GM21723 (cell line): ENCODE measurements at regions not wholly inside any gene's neighbourhood (a gene's known extent, or its start where the extent isn't known, plus 50 kb on each side); places are given as distances from the start of the nearest gene placed in this dataset.
A peak's percentile ranks its signal among the peaks of the same experiment; 100 is the strongest.

Experiments
- ATAC-seq: cut with Tn5 transposase; IDR thresholded peaks from one replicate; pipeline ENCODE4 v1.9.1; 2021; ENCODE audit warnings: mild to moderate bottlenecking, moderate library complexity; ENCODE audit not compliant: unreplicated experiment

DNA sequence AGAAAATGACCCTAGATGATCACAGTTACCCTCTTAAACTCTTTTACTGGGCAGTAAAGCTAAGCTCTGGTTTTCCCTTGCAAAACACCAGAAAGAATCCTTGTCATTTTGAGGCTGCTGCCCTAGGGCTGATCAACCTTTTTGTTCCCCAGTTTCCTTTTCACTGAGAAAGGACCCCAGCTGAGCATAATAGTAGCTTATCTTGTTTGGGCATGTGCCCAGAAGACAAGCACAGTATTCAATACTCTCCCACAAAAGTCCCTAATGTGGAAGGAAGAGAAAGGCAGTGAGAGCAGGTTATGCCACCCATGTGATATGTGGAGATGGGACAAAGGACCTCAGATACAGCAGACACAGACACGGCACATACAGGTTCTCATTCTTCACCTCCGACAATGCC lies 332.6 kb upstream of the TMPO start:
- no peak for ATAC-seq

DNA sequence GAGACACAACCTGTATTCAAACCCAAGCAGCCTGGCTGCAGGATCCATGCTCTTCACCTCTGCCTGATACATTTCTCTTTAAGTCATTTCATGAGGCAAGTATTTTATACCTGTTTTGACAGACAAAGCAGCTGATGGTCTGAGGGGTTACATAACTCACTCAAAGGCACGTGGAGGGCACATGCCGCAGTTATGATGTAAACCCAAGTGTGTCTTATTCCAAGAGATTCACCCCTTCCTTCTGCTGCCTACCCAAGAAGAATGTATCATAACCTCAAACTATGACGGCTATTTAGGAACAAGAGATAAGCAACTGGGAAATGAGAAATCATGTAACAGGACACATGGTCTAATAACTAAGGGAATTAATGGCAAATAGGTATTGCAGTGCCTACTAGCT lies 329.8 kb upstream of the TMPO start:
- no peak for ATAC-seq

DNA sequence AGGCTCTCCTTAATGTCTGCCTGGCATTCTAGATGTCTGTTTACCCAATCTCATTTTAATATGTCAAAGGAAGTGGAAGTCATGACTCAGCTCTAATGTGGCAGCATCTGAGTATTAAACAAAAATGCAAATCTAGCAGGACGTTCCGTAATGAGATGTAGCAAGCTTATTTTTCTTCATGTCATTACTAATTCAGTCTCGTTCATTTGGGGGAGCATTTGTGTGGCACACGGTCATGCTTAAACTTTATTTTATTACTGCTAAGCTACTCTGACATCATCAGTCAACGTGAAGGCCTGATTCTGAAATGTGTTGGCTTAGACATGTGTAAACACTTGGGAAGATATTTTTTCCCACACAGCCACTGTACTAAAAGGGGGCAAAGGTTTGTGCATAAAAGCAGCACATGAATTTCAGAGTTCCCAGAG lies 326.7 kb upstream of the TMPO start:
- no peak for ATAC-seq

DNA sequence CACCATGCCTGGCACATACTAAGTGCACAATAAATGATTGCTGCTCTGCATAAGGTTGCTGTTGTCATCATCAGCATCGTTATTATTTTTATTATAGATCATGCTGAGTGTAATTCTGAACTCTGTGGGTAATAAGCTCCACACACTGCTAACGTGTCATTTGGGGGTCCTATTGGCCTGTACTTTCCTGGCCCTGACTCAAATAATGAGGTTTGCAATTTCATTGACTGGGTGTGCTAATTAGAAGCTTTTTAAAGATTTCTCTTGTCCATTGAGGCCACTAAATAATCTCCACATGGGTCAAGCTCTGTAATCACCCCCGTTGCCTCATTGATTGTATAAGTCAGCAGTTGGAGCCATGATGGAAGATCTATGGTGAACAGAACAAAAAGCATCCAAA lies 320.8 kb upstream of the TMPO start:
- no peak for ATAC-seq

DNA sequence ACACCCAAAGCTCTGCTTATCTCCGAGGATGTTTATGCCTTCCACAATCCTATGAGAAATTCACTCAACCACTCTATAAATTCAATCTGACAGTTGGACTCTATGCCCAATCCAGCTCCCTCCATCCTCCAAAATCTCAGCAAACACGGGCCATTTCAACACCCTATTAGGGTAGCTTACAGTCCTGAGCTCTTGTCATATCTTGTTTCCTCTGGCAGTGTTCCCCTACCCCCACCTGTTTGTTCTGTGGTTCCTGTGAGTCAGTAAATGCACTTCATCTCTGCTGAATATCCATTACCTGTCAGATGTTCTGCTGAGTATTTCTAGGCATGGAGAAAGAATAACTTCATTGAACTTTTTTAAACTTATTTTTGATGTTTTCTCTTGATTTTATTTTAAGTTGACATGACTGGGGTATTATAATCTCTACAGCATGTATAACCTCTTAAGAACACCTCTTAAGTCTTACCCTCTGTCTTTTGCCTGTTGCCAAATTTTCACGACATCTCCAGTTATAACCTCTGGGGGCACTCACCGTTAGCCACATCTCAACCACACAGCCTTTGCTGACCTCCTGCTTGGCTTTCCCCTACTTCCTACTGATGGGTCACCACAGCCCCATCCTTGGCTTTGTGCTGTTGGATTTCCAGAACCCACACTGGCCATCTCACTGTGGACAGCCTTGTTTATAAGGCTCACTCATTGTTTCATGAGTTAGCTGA lies 317.0 kb upstream of the TMPO start:
- ATAC-seq = no peak

DNA sequence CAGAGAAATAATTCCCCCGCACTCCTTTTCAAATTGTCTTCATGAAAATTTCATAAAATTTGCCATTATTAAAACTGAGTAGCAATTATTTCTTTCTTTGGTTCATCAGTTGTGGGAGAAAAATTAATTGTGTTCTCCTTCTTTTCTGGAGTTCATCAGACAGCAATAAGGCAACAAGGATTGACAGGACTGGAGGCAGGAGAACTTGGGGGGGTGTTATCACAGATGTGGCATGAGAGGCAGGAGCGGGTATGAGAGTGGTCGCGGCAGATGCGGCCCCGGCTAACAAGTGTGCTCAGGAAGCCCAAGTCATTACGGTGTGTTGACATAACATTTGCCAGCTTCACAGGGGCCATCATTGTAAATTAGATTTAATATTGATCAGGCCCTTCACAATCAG lies 306.6 kb upstream of the TMPO start:
- ATAC-seq = no peak

DNA sequence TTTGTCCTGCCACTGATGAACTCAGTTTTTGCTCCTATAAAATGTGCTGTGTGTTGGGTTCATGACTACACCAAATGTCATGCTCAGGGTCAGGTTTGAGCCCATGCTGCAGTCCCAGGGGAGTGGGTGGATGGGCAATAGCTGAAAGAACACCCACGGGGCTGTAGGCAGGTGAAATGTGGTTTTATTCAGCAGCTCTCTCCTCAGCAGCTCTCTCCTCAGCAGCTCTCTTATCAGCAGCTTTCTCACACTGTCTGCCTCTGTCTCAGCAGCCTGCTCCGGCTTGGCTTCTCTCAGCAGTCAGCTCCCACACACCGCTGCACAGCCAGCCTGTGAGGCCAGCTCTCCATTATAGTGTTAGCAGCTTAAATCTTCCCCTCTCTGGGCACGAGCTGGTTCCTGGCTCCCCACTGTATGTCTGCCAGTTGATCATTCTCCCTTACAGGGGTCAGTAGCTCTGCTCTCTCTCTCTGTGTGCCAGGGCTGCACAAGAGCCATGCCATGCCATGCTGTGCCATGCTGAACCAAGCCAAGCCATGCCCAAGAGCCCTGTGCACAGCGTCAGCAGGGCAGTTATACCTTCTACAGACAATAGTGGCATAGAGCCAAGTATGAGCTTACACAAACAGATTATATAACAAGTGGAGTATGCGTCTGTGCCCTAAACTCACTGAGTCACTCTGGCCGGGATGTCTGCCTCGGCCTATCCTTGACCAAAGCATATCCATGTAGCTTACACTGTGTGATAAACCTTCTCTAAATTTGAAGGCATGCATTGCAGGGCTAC lies 303.3 kb upstream of the TMPO start:
- ATAC-seq = no peak

DNA sequence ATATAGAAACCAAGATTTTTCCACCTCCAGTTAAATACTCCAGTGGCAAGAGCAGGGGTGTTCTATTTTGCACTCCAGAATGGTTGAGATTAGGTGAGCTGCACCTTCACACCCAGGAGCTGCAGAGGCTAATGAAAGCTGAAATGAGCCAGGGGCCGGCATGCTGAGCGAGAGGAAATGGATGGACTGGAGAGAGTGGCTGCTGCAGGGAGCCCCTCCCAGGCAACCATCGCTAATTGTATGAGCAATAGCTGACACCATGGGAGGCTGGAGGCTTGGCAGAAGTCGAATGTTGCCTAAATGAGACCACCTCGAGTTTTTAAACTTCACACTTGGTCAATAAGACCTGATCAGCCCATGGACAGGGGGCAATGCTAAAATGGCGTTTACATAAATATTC lies 301.8 kb upstream of the TMPO start:
- no peak for ATAC-seq

DNA sequence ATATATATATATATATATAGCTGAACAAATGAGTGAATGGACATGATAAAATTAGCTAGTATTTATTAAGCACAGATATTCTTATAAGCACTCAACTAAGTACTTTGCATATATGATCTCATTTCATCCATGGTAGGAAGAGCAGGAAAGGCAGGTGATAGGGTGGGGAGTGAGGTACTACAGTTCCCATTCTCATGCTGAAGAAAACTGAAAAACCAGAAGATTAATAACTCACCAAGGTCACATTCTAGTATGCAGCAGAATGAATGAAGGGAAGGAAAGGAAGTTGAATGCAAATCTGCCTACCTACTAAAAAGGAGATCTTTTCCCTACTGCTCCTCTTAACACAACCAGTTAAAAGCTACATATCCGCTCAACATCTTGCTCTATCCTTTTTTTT lies 298.1 kb upstream of the TMPO start:
- ATAC-seq = no peak

DNA sequence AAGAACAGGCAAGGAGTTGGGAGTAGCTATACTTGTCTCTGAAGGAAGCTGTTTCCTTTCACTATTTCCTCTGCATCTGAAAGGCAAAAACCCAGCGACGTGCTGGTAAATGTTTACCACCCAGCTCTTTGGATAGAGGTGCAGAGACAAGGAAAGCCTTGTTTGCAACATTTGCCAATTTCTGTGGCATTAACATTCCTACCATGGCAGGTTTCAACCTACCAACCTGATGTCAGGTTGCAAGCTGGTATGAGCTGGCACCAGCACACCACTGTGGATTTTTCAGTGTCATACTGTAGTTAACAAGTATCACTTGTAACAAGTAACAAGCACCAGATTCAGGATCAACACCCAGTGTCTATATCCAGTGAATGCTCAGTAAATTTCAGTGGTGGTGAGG lies 294.8 kb upstream of the TMPO start:
- ATAC-seq = no peak

DNA sequence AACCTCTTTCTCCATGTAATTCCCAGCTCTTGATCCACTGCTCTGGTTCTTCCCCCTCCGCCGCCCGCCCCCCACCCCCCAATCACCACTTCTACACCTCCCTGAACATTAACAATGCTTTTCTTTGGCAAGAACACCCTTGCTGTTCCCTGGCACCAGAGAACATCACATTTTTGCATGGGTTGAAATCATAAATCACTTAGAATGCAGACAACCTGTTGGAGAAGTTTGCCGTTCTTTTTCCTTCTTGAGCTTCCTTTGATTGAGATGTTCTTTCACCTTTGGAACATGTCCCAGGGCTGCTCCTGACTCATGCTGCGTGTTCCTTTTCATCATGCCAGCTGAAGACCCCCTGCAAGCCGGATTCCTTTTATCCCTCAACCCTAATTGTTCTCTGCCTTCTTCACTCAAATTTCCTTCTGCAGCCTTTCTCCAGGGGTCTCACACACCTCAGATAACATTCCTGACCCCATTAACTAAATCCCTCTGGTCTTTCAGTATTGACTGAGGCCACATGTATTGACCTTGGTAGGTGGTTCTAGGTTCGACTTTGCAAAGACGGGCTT lies 294.1 kb upstream of the TMPO start:
- ATAC-seq = no peak

DNA sequence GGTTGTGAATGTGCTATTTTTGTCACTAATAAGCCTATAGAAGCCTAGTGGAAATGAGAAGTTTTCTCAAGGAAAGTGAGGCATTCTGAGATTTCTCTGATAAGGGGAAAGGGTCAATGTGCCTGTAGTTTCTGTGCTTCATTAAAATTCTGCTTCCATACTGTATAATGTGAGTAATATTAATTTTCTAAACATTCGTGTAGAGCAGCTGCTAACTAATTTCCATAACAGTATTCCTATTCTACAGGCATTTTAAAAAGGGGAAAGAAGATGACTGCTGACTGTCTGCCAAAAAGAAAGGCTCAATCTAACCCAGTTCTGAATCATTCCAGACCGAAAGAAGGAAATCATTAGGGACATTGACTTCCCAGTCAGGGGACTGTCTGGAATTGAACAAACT lies 293.3 kb upstream of the TMPO start:
- ATAC-seq = no peak

DNA sequence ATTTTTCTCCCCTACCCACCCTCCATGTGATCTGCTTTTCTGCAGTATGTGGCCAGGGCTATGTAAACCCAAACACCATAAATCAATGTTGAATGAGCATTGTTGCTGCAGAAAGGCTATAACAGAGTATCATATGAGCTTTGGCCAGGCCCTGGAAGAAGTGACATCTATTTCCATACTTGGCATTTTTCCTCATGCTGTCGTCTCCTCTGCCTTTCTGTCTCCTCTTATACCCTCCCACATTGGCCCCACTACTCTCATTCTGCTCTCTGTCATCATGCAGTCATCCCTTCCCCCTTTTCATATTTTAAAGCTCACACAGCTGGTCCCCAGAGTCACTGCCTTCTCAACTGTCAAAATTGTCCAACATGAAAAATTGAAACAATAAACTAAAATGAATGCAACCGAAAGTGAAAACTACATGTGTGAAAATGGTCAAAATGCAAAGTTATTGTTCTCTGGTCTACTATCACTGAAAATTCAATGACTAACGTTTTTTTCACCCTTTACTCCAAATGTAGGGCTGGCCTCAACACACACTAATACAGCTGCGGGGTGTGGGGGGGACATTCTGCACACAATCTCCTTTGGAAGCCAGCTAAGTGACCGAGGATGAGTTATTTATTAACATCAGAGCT lies 290.7 kb upstream of the TMPO start:
- peak; percentile 85 for ATAC-seq

DNA sequence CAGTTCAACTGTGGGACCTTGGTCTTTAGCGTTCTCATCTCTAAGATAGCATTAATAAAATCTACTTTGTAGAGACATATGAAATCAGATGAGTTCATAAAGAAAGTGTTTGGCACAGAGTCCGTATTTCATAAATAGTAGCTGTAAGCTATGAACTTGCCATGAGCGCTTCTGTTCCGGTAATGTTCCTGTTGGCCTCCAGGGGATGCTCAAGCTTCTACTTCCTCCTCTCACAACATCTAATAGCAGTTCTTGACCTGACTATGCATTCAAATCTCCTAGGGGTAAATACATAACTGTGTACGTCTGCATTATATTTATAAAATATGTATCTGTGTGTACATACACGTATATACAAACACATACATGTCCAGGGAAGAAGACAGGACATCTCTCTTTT lies 288.2 kb upstream of the TMPO start:
- ATAC-seq = no peak

DNA sequence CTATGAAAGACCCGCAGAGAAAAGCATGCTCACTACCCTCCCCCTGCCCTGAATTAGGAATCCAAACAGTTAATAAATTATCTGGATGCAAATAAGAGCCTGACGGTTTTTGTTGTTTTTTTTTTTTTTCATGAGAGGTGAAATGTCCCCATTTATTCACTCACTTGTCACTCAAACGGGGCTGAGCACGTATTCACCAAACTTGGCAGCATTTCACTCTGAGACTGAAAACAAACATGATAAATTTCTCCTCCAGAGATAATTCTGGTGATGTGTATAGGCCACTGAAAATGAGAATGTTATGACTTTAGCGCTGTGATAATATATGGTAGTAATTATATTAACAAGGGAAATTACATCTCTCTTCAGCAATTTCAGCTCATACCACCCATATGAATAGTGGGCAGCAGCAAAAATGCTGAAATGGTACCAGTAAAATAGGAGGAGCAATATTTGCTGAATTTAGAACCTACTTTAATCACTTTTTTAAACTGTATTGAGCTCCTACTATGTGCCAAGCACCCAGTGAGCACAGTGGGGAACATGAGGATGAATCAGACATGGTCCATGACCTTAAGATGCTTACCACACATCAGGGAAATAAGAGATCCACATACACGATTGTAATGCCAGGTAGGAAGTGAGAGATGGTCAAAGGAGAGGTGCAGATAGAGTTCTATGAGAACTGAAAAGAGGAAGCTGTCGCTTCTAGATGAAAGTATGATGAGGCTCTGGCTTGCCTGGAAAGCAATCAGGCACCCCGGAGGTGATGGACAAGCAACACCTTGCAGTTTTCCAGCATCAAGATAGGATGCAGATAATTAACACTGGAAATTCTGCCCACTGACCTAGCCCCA lies 286.5 kb upstream of the TMPO start:
- no peak for ATAC-seq

DNA sequence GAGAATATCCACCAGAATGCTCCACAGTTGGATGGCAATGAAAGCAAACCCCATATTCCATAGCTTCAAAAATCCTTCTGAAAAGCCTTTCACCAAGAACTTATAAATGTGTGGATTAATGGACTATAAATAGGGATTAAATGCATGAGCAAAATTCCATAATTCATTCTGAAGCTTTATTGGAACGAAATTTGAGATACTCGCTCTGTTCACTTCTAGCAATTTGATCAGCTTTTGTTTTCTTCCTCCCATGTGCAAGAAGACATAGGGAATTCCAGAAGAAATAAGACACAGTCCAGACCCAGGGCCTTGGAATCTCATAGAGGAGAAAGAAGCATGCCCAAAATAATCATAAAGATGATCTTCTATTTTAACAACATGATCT lies 285.9 kb upstream of the TMPO start:
- ATAC-seq = no peak

DNA sequence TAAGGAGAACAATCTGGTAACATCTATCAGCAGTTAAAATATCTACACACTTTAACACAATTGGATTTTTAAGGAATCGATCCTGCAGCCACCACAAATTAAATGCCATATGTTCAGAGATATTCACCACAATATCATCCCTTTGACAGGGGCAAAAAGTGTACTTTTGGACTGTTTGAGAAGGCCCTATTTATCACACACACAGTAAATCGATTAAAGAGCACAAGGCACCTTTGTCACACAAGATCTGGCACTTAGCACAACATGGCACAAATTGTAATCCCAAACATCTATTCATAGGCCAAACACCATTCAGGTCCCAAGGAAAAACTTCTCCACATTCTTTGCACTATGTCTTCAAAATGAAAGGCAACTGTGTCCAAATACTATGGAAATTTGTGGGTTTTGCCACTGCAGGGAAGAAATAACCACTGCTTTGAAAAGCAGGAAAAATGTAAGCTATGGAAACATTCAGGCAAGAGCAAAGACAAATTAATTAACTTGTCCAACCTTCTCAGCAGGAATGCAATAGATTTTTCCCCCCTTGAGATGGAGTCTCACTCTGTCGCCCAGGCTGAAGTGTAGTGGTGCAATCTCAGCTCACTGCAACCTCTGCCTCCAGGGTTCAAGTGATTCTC lies 282.5 kb upstream of the TMPO start:
- ATAC-seq = no peak

DNA sequence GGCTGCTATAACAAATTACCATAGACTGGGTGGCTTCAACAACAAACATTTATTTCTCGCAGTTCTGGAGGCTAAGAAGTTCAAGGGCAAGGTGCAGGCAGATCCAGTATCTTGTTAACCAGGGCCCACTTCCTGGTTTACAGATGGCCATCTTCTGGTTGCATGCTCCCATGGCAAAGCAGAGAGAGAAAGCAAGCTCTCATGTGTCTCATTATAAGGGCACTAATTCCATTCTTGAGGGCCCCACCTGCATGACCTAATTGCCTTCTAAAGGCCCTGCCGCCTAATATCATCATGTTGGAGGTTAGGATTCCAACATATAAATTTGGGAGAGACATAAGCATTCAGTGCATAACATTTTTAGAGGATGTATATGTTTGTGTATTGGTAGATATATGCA lies 280.1 kb upstream of the TMPO start:
- no peak for ATAC-seq

DNA sequence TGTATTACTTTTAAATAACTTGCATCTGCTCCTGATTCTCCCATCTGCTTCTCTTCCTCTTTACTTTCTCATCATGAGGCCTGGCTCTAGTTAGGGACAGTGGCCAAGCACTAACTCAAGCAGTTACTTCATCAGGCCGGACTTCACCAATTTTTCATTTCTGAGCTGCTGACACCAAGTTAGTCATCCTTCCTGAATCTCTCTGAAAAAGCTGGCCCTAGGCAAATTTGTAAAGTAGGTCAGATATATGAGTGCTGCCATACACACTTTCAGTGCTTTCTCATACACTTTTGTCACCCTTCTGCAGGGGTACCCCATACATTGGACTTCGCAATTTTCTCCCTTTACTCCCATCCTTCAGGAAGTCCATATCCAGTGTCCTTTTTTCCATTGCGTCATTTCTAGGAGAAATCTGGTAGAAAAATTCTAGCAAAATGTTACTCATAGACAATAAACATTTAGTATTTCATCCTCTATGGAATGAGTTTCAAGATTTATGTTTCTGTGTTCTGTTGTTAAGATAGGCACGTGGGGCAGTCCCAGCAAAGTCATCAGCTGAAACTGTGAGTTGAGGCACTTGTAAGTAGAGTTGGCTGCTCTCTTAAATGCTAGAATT lies 276.8 kb upstream of the TMPO start:
- ATAC-seq = no peak

DNA sequence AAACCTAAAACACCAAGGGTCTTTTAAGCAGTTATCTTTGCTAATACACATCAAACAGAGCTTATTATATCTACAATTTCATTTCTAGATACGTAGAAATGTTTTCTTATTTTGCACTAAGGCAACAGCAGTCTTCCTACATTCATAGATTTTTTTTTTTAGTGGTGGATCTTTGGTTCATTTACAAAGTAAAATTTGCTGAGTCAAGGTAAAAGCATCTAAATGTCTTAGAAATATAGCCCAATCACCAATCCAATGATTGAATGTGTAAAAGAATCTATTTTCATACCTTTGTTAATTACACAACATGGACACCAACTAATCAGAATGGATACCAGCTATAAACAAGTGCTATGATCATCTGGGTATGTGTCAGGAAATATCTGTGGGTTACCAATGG lies 272.2 kb upstream of the TMPO start:
- no peak for ATAC-seq
